ENCODE measurements at regions not wholly inside any gene's neighbourhood (a gene's known extent, or its start where the extent isn't known, plus 50 kb on each side); places are given as distances from the start of the nearest gene placed in this dataset.
A peak's percentile ranks its signal among the peaks of the same experiment; 100 is the strongest.

GRCh38 chr3:72290859-72291638 lies 506.1 kb upstream of the PROK2 start:
- no peak for DNase-seq (ENCODE audit: extremely low read depth, insufficient read length)
- no peak for TF ChIP-seq CTCF (IDR thresholded peaks at IDR 0.05; ENCODE audit: insufficient read depth, low read length, poor library complexity, severe bottlenecking)

GRCh38 chr3:72289692-72290071 lies 504.7 kb upstream of the PROK2 start:
- no peak for DNase-seq (ENCODE audit: extremely low read depth, insufficient read length)
- Histone ChIP-seq H3K4me3 (replicated peaks; ENCODE audit: low read depth, low read length) (no peak overlapping the region), H3K36me3 (ENCODE audit: control insufficient read depth, insufficient read depth, low read length) (no peaks in the 10 kb centered on the region; the same call in 1 of the 2 replicates), H3K27me3 (replicated peaks; ENCODE audit: control insufficient read depth, insufficient read depth, low read length) (peaks cover 1% of the 10 kb centered on the region)
- TF ChIP-seq CTCF (IDR thresholded peaks at IDR 0.05; ENCODE audit: insufficient read depth, low read length, poor library complexity, severe bottlenecking) = no peak

More at GRCh38 chr3:72290859-72291638, 506.1 kb upstream of the PROK2 start:
- Histone ChIP-seq H3K27me3 (replicated peaks; ENCODE audit: control insufficient read depth, insufficient read depth, low read length) (peaks cover 1% of the 10 kb centered on the region), H3K36me3 (ENCODE audit: control insufficient read depth, insufficient read depth, low read length) (no peaks in the 10 kb centered on the region; the same call in 1 of the 2 replicates), H3K4me3 (replicated peaks; ENCODE audit: low read depth, low read length) (no peak overlapping the region)

- H3K27me3 ChIP-seq (replicated peaks; ENCODE audit: control insufficient read depth, insufficient read depth, low read length) = peaks cover 1% of the 10 kb centered on the region
- TF ChIP-seq CTCF (IDR thresholded peaks at IDR 0.05; ENCODE audit: insufficient read depth, low read length, poor library complexity, severe bottlenecking) = no peak
- H3K4me3 ChIP-seq (replicated peaks; ENCODE audit: low read depth, low read length) = no peak overlapping the region
- no peaks in the 10 kb centered on the region; the same call in 1 of the 2 replicates for H3K36me3 ChIP-seq (ENCODE audit: control insufficient read depth, insufficient read depth, low read length)
- peak; percentile 31 for DNase-seq (ENCODE audit: extremely low read depth, insufficient read length)
These were observed 504.2 kb upstream of the PROK2 start for GRCh38 chr3:72288955-72289691.

- Histone ChIP-seq H3K36me3 (ENCODE audit: control insufficient read depth, insufficient read depth, low read length) (no peaks in the 10 kb centered on the region; the same call in 1 of the 2 replicates), H3K4me3 (replicated peaks; ENCODE audit: low read depth, low read length) (no peak overlapping the region), H3K27me3 (replicated peaks; ENCODE audit: control insufficient read depth, insufficient read depth, low read length) (peaks cover 1% of the 10 kb centered on the region)
- DNase-seq (ENCODE audit: extremely low read depth, insufficient read length) = no peak
- TF ChIP-seq CTCF (IDR thresholded peaks at IDR 0.05; ENCODE audit: insufficient read depth, low read length, poor library complexity, severe bottlenecking) = no peak
These were observed 503.0 kb upstream of the PROK2 start for GRCh38 chr3:72287956-72288355.

GRCh38 chr3:72285502-72285901 lies 500.6 kb upstream of the PROK2 start:
- Histone ChIP-seq H3K4me3 (replicated peaks; ENCODE audit: low read depth, low read length) (no peak overlapping the region), H3K27me3 (replicated peaks; ENCODE audit: control insufficient read depth, insufficient read depth, low read length) (no peaks in the 10 kb centered on the region), H3K36me3 (ENCODE audit: control insufficient read depth, insufficient read depth, low read length) (no peaks in the 10 kb centered on the region)
- TF ChIP-seq CTCF (IDR thresholded peaks at IDR 0.05; ENCODE audit: insufficient read depth, low read length, poor library complexity, severe bottlenecking) = no peak
- DNase-seq (ENCODE audit: extremely low read depth, insufficient read length) = no peak
